Osteoblast (primary cell): ENCODE measurements at regions not wholly inside any gene's neighbourhood (a gene's known extent, or its start where the extent isn't known, plus 50 kb on each side); places are given as distances from the start of the nearest gene placed in this dataset.

Experiments used
- DNase-seq: peaks from one replicate; pipeline ENCODE4 v3.0.0; 2011; ENCODE audit warnings: low spot score, mixed read lengths; ENCODE audit not compliant: insufficient read length; ENCODE audit errors: missing footprints
- H2AFZ ChIP-seq: 2 replicates; pipeline ENCODE4 v1.6.0; 2011; ENCODE audit warnings: mild to moderate bottlenecking, low read length
- H3K27ac ChIP-seq: 2 replicates; pipeline ENCODE4 v1.5.1; 2011; ENCODE audit warnings: mild to moderate bottlenecking, low read depth, low read length, moderate library complexity
- H3K27me3 ChIP-seq: 2 replicates; pipeline ENCODE4 v1.6.0; 2012; ENCODE audit warnings: mild to moderate bottlenecking, control low read depth, inconsistent platforms, low read length, moderate library complexity; ENCODE audit not compliant: insufficient read depth
- H3K36me3 ChIP-seq: 2 replicates; pipeline ENCODE4 v1.5.1; 2011; ENCODE audit warnings: mild to moderate bottlenecking, low read length, control low read depth, moderate library complexity; ENCODE audit not compliant: insufficient read depth
- H3K4me1 ChIP-seq: 2 replicates; pipeline ENCODE4 v1.5.1; 2011; ENCODE audit warnings: mild to moderate bottlenecking, low read length, control low read depth, moderate library complexity; ENCODE audit not compliant: insufficient read depth
- H3K4me2 ChIP-seq: 2 replicates; pipeline ENCODE4 v1.6.0; 2011; ENCODE audit warnings: mild to moderate bottlenecking, low read length; ENCODE audit not compliant: insufficient read depth
- H3K4me3 ChIP-seq: fragments of 200-600 bp; sonication (generic); 3 replicates; pipeline ENCODE4 v1.5.1; 2012; ENCODE audit warnings: mild to moderate bottlenecking, low read length, inconsistent platforms; ENCODE audit not compliant: insufficient read depth
- H3K79me2 ChIP-seq: 2 replicates; pipeline ENCODE4 v1.6.0; 2012; ENCODE audit warnings: mild to moderate bottlenecking, low read length, control low read depth, inconsistent platforms; ENCODE audit not compliant: insufficient read depth
- H3K9me3 ChIP-seq: 2 replicates; pipeline ENCODE4 v1.5.1; 2011; ENCODE audit warnings: low read depth, low read length, control low read depth
- H4K20me1 ChIP-seq: 2 replicates; pipeline ENCODE4 v1.6.0; 2012; ENCODE audit warnings: mild to moderate bottlenecking, low read length, control low read depth; ENCODE audit not compliant: insufficient read depth
- CTCF ChIP-seq: IDR thresholded peaks from 2 replicates; pipeline ENCODE4 v1.5.1; 2011; ENCODE audit warnings: mild to moderate bottlenecking, low read depth, low read length, moderate library complexity; ENCODE audit errors: extremely low read depth

DNA sequence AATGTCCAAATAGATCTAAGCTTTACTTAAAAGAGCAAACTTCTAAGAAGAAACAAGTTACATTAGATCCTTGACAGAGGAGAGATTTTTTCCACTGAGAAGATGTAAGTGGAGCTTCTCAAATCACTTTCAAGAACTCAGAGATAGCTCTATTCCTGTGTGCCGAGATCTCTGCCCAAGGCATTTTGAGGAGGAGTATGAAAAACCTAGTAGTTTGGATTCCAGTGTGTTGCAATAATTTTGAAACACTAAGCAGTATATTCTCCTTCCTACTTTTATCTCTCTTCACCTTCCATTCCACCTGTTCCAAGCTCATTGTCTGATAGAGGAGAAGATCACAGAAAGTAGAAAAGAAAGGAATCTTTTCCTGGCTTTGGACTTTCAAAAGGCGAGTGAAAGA lies 192.0 kb upstream of the TANK start:
- Histone ChIP-seq H3K79me2 (no peaks in the 10 kb centered on the region), H3K36me3 (no peaks in the 10 kb centered on the region), H3K27me3 (no peaks in the 10 kb centered on the region), H2AFZ (no peak overlapping the region), H3K4me1 (no peaks in the 10 kb centered on the region), H4K20me1 (no peaks in the 10 kb centered on the region), H3K4me3 (no peak overlapping the region), H3K27ac (no peak overlapping the region), H3K9me3 (no peaks in the 10 kb centered on the region), H3K4me2 (no peak overlapping the region)
- no peak for DNase-seq
- no peak for TF ChIP-seq CTCF

- H3K9me3 ChIP-seq: no peaks in the 10 kb centered on the region
- no peaks in the 10 kb centered on the region for H3K4me1 ChIP-seq
- peak overlapping the region; percentile 50 for H3K4me3 ChIP-seq
- H3K27ac ChIP-seq: peak overlapping the region; percentile 70
- peak; percentile 83 for DNase-seq
- TF ChIP-seq CTCF: peak; percentile 82
- H3K36me3 ChIP-seq: no peaks in the 10 kb centered on the region
- H3K27me3 ChIP-seq: no peaks in the 10 kb centered on the region
- H3K79me2 ChIP-seq: no peaks in the 10 kb centered on the region
- H3K4me2 ChIP-seq: peak overlapping the region; percentile 83
- H2AFZ ChIP-seq: peak overlapping the region; percentile 81
- H4K20me1 ChIP-seq: no peaks in the 10 kb centered on the region
Measured at GRCh38 chr2:160970052-160970965, 189.9 kb upstream of the TANK start.

- no peaks in the 10 kb centered on the region for H4K20me1 ChIP-seq
- no peak overlapping the region for H3K27ac ChIP-seq
- H3K4me2 ChIP-seq: no peak overlapping the region
- no peaks in the 10 kb centered on the region for H3K9me3 ChIP-seq
- H3K4me1 ChIP-seq: no peaks in the 10 kb centered on the region
- H2AFZ ChIP-seq: no peak overlapping the region
- H3K79me2 ChIP-seq: no peaks in the 10 kb centered on the region
- TF ChIP-seq CTCF: no peak
- H3K4me3 ChIP-seq: no peak overlapping the region
- no peaks in the 10 kb centered on the region for H3K27me3 ChIP-seq
- no peak for DNase-seq
- H3K36me3 ChIP-seq: no peaks in the 10 kb centered on the region
Measured at GRCh38 chr2:160973991-160974390, 186.2 kb upstream of the TANK start.

- Histone ChIP-seq H3K27me3 (no peaks in the 10 kb centered on the region), H3K4me1 (no peaks in the 10 kb centered on the region), H3K4me2 (no peak overlapping the region), H4K20me1 (no peaks in the 10 kb centered on the region), H3K36me3 (no peaks in the 10 kb centered on the region), H3K27ac (no peak overlapping the region), H3K9me3 (no peaks in the 10 kb centered on the region), H3K4me3 (no peak overlapping the region), H2AFZ (no peak overlapping the region), H3K79me2 (no peaks in the 10 kb centered on the region)
- no peak for DNase-seq
- no peak for TF ChIP-seq CTCF
Measured at GRCh38 chr2:160974803-160975202, 185.4 kb upstream of the TANK start.
